H1 (cell line): ENCODE measurements at regions not wholly inside any gene's neighbourhood (a gene's known extent, or its start where the extent isn't known, plus 50 kb on each side); places are given as distances from the start of the nearest gene placed in this dataset.

Experiments
- TF ChIP-seq, protein P1 (sequence below): IDR thresholded peaks from 2 replicates; pipeline ENCODE4 v1.6.1; 2012; ENCODE audit warnings: inconsistent platforms

DNA sequence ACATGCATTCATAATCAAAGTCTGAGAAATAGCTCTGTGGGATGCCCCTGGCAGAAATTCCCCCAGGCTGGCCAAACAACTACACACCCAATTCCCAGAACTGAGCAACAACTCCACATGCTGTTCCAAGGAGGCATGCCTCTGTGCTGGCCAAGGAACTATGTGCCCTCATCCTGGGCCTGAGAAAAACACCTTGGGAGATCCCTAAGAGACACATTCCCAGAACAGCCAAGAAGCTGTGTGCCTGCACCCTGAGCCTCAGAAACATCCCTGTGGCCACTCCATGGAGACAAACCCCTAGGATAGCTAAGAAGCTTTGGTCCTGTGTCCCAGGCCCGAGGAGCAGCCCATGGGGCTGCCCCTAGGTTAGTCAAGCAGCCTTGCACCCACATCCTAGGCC lies 92.3 kb upstream of the MME start (continued):
- TF ChIP-seq, protein P1, sequence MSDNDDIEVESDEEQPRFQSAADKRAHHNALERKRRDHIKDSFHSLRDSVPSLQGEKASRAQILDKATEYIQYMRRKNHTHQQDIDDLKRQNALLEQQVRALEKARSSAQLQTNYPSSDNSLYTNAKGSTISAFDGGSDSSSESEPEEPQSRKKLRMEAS = no peak
